Gastrocnemius medialis (tissue), 4 donors: ENCODE measurements at regions not wholly inside any gene's neighbourhood (a gene's known extent, or its start where the extent isn't known, plus 50 kb on each side); places are given as distances from the start of the nearest gene placed in this dataset.

Experiments
- ATAC-seq, 2 donors: fragments of 150-250 bp; one replicate each; pipeline ENCODE4 v1.9.1; 2016
- DNase-seq, 2 donors: peaks; one replicate each; pipeline ENCODE4 v3.0.0-alpha.2; 2019
- H3K27ac ChIP-seq, 4 donors: fragments of 200-600 bp; sonication (generic); 1 replicate in 1 of 4; 2 replicates in 3 of 4; pipeline ENCODE4 v1.5.1; 2016 to 2018; ENCODE audit warnings: mild to moderate bottlenecking in 2 of 4, moderate library complexity in 1 of 4
- H3K27me3 ChIP-seq, 3 donors: fragments of 200-600 bp; sonication (generic) in 2 of 3; 1 replicate in 1 of 3; 2 replicates in 2 of 3; pipeline versions ENCODE4 v1.5.1 to v1.6.0; 2016 to 2019; ENCODE audit warnings: mild to moderate bottlenecking in 1 of 3, moderate library complexity in 1 of 3
- H3K36me3 ChIP-seq, 2 donors: fragments of 200-600 bp; sonication (generic) in 1 of 2; one replicate each; pipeline ENCODE4 v1.5.1; 2017 to 2018
- H3K4me1 ChIP-seq, 2 donors: fragments of 200-600 bp; sonication (generic) in 1 of 2; one replicate each; pipeline ENCODE4 v1.5.1; 2016 to 2017; ENCODE audit warnings: mild to moderate bottlenecking in 2 of 2
- H3K4me3 ChIP-seq, 4 donors: fragments of 200-600 bp; sonication (generic) in 3 of 4; 1 replicate in 1 of 4; 2 replicates in 3 of 4; pipeline ENCODE4 v1.5.1; 2016 to 2019; ENCODE audit warnings: mild to moderate bottlenecking in 2 of 4
- H3K9me3 ChIP-seq, 3 donors: fragments of 200-600 bp; sonication (generic) in 2 of 3; 1 replicate in 1 of 3; 2 replicates in 2 of 3; pipeline ENCODE4 v1.5.1; 2016 to 2019
- POLR2A ChIP-seq, 2 donors: fragments of 450-650 bp; IDR thresholded peaks; one replicate each; pipeline ENCODE4 v1.6.1; 2017; ENCODE audit warnings: antibody characterized with exemption in 2 of 2, mild to moderate bottlenecking in 2 of 2, moderate library complexity in 2 of 2
- in situ Hi-C, 4 donors: fragments of 200-750 bp; cut with MboI; loops; one replicate each; pipeline versions ENCODE4 v1.15.0 to v1.8.0; 2017; ENCODE audit warnings: low sequenced_read_pairs in 4 of 4
- intact Hi-C: fragments of 100-400 bp; cut with DNase I; formaldehyde crosslinking; loops from one replicate; pipeline ENCODE4 v1.15.1; 2023; ENCODE audit warnings: low total_unique reads
- TF ChIP-seq, protein P1 (sequence below), 5 experiments: fragments of 450-650 bp in 3 of 5; fragments of 200-600 bp in 2 of 5; sonication (generic) in 2 of 5; IDR thresholded peaks in 4 of 5; conservative IDR thresholded peaks in 1 of 5; 1 replicate in 4 of 5; 2 replicates in 1 of 5; pipeline ENCODE4 v1.5.1; 2016 to 2019; ENCODE audit warnings: antibody characterized with exemption in 5 of 5, mild to moderate bottlenecking in 3 of 5, moderate library complexity in 3 of 5

DNA sequence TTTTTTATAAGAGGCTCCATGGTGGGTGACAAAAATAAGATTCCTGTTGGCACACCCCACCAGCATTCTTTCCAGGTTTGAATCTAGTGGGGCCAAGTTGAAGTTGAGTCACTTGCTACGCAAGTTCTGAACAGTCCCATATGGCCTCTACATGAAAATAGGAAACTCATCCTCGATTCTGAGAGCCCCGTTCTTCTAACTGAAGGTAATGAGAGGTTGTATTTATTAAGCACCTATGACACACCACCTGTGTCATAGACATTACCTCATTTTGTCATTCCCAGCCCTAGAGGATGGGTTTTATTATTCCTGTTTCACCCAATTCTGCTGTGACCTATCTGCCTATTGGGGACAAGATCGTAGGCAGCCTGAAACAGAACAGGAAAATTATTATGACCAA, 131.7 kb downstream of the ACTL7B start:
- no peak for DNase-seq
- Histone ChIP-seq H3K27me3 (no peaks in the 10 kb centered on the region), H3K36me3 (no peaks in the 10 kb centered on the region), H3K4me1 (no peaks in the 10 kb centered on the region), H3K4me3 (no peak overlapping the region), H3K9me3 (no peaks in the 10 kb centered on the region), H3K27ac (no peak overlapping the region)
- TF ChIP-seq POLR2A (IDR thresholded peaks at IDR 0.05) = no peak
- TF ChIP-seq, protein P1, sequence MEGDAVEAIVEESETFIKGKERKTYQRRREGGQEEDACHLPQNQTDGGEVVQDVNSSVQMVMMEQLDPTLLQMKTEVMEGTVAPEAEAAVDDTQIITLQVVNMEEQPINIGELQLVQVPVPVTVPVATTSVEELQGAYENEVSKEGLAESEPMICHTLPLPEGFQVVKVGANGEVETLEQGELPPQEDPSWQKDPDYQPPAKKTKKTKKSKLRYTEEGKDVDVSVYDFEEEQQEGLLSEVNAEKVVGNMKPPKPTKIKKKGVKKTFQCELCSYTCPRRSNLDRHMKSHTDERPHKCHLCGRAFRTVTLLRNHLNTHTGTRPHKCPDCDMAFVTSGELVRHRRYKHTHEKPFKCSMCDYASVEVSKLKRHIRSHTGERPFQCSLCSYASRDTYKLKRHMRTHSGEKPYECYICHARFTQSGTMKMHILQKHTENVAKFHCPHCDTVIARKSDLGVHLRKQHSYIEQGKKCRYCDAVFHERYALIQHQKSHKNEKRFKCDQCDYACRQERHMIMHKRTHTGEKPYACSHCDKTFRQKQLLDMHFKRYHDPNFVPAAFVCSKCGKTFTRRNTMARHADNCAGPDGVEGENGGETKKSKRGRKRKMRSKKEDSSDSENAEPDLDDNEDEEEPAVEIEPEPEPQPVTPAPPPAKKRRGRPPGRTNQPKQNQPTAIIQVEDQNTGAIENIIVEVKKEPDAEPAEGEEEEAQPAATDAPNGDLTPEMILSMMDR (IDR thresholded peaks at IDR 0.05 in 4 of 5, conservative IDR thresholded peaks at IDR 0.05 in 1 of 5) = no peak
- in situ Hi-C loops (no loop called here), intact Hi-C loops (no loop called here)
- ATAC-seq = no peak

DNA sequence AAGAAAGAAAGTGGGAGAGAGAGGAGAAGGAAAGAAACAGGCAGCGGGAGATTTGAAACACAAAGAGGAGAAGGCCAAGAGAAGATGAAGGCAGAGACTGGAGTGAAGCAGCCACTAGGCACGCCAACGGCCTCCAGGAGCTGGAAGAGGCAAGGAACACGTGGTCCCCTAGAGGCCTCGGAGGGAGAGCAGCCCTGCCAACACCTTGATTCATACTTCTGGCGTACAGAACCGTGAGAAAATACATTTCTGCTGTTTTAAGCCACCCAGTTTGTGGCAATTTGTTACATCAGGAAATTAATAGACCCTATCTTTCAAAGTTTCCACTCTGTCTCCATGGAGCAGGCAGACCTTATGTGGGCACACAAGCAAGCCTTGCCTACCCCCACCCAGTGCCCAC, 133.4 kb downstream of the ACTL7B start:
- Histone ChIP-seq H3K4me3 (no peak overlapping the region), H3K9me3 (no peaks in the 10 kb centered on the region), H3K36me3 (no peaks in the 10 kb centered on the region), H3K4me1 (no peaks in the 10 kb centered on the region), H3K27ac (no peak overlapping the region), H3K27me3 (no peaks in the 10 kb centered on the region)
- intact Hi-C loops (no loop called here), in situ Hi-C loops (no loop called here)
- DNase-seq = peak; percentile 10 to 40
- peak; percentile 42 to 53 for ATAC-seq
- TF ChIP-seq POLR2A (IDR thresholded peaks at IDR 0.05) = no peak
- TF ChIP-seq, protein P1 (IDR thresholded peaks at IDR 0.05 in 4 of 5, conservative IDR thresholded peaks at IDR 0.05 in 1 of 5) = no peak

- H3K27ac ChIP-seq = no peak overlapping the region
- no peaks in the 10 kb centered on the region for H3K9me3 ChIP-seq
- TF ChIP-seq, protein P1 (IDR thresholded peaks at IDR 0.05 in 4 of 5, conservative IDR thresholded peaks at IDR 0.05 in 1 of 5) = no peak
- no peak for TF ChIP-seq POLR2A (IDR thresholded peaks at IDR 0.05)
- ATAC-seq (no peak), DNase-seq (no peak)
- intact Hi-C loops (no loop called here), in situ Hi-C loops (no loop called here)
- H3K4me3 ChIP-seq = no peak overlapping the region
- H3K4me1 ChIP-seq = no peaks in the 10 kb centered on the region
- H3K36me3 ChIP-seq = no peaks in the 10 kb centered on the region
- no peaks in the 10 kb centered on the region for H3K27me3 ChIP-seq
Observed at GRCh38 chr9:108720191-108720642, 135.6 kb downstream of the ACTL7B start.

DNA sequence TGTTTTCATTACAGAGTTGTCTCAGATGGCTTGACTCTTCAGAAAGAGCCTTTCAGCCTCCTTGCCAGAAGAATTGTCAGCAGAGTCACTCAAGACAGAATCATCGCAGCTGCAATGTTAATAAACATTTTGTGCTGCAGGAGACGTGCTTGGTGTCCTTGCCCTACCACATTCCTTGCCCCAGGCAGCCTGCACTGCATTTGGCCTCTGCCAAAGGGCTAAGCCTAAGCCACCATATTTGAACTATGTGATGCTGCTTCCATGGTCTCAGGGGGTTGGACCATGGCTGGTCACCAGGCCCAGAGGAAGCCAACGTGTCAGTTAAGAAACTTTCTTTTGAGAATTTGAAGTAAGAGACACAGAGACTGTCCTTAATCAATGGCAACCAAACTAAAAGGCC, 145.4 kb downstream of the ACTL7B start:
- TF ChIP-seq, protein P1 (IDR thresholded peaks at IDR 0.05 in 4 of 5, conservative IDR thresholded peaks at IDR 0.05 in 1 of 5) = no peak
- TF ChIP-seq POLR2A (IDR thresholded peaks at IDR 0.05) = no peak
- Histone ChIP-seq H3K4me1 (no peaks in the 10 kb centered on the region), H3K27ac (no peak overlapping the region), H3K4me3 (no peak overlapping the region), H3K9me3 (no peaks in the 10 kb centered on the region), H3K36me3 (no peaks in the 10 kb centered on the region), H3K27me3 (no peaks in the 10 kb centered on the region)
- DNase-seq (no peak), ATAC-seq (no peak)
- intact Hi-C loops = no loop called here
- in situ Hi-C loops = no loop called here

GRCh38 chr9:108709997-108710396, 145.8 kb downstream of the ACTL7B start:
- in situ Hi-C loops (no loop called here), intact Hi-C loops (no loop called here)
- Histone ChIP-seq H3K27ac (no peak overlapping the region), H3K36me3 (no peaks in the 10 kb centered on the region), H3K9me3 (no peaks in the 10 kb centered on the region), H3K4me3 (no peak overlapping the region), H3K4me1 (no peaks in the 10 kb centered on the region), H3K27me3 (no peaks in the 10 kb centered on the region)
- no peak for TF ChIP-seq POLR2A (IDR thresholded peaks at IDR 0.05)
- TF ChIP-seq, protein P1 (IDR thresholded peaks at IDR 0.05 in 4 of 5, conservative IDR thresholded peaks at IDR 0.05 in 1 of 5) = no peak
- DNase-seq = no peak
- peak in 1 of 2 donors; percentile 12 for ATAC-seq
